NOMO-1 treated with DMSO at 0.1 percent for 48 hours (cell line): ENCODE measurements at regions not wholly inside any gene's neighbourhood (a gene's known extent, or its start where the extent isn't known, plus 50 kb on each side); places are given as distances from the start of the nearest gene placed in this dataset.
"Not testable (repeated sequence)": the region's sequence is repeated elsewhere in the genome, so short reads cannot be mapped to it uniquely, and the experiment has no call there.

ENCODE experiments used
- DNase-seq: peaks from one replicate; lab custom pipeline; 2025; ENCODE audit not compliant: unreplicated experiment; lab: John Stamatoyannopoulos, UW

- DNase-seq, result no peak
Observed at GRCh38 chr10:131363416-131363815, 51.9 kb upstream of the TCERG1L start.

GRCh38 chr10:131371571-131371970 lies 60.0 kb upstream of the TCERG1L start:
- no peak for DNase-seq

- no peak for DNase-seq
Observed at GRCh38 chr10:131381576-131381975, 70.1 kb upstream of the TCERG1L start.

GRCh38 chr10:131385161-131385872 lies 73.8 kb upstream of the TCERG1L start:
- DNase-seq, result not testable (repeated sequence)

GRCh38 chr10:131387018-131387529 lies 75.6 kb upstream of the TCERG1L start:
- DNase-seq, result no peak

GRCh38 chr10:131391936-131392335 lies 80.4 kb upstream of the TCERG1L start:
- DNase-seq, result no peak

- no peak for DNase-seq
Observed at GRCh38 chr10:131396121-131397050, 84.9 kb upstream of the TCERG1L start.

GRCh38 chr10:131398166-131398565 lies 86.6 kb upstream of the TCERG1L start:
- DNase-seq, result no peak

- DNase-seq, result no peak
Observed at GRCh38 chr10:131399981-131400380, 88.5 kb upstream of the TCERG1L start.

GRCh38 chr10:131400513-131400912 lies 89.0 kb upstream of the TCERG1L start:
- no peak for DNase-seq

- DNase-seq, result no peak
Observed at GRCh38 chr10:131402771-131403650, 91.5 kb upstream of the TCERG1L start.

GRCh38 chr10:131403936-131404335 lies 92.4 kb upstream of the TCERG1L start:
- no peak for DNase-seq

GRCh38 chr10:131404886-131405285 lies 93.4 kb upstream of the TCERG1L start:
- no peak for DNase-seq

GRCh38 chr10:131406676-131407392 lies 95.3 kb upstream of the TCERG1L start:
- no peak for DNase-seq

GRCh38 chr10:131418681-131419080 lies 107.2 kb upstream of the TCERG1L start:
- no peak for DNase-seq

GRCh38 chr10:131419797-131420196 lies 108.3 kb upstream of the TCERG1L start:
- no peak for DNase-seq

- DNase-seq, result no peak
Observed at GRCh38 chr10:131420867-131421266, 109.3 kb upstream of the TCERG1L start.

GRCh38 chr10:131421381-131421780 lies 109.9 kb upstream of the TCERG1L start:
- DNase-seq, result no peak

GRCh38 chr10:131422731-131423130 lies 111.2 kb upstream of the TCERG1L start:
- DNase-seq, result no peak

GRCh38 chr10:131424053-131424452 lies 112.5 kb upstream of the TCERG1L start:
- no peak for DNase-seq
